HL-60 (cell line): ENCODE measurements at regions not wholly inside any gene's neighbourhood (a gene's known extent, or its start where the extent isn't known, plus 50 kb on each side); places are given as distances from the start of the nearest gene placed in this dataset.

Experiments used
- DNase-seq, 2 experiments: peaks; one replicate each; pipeline ENCODE4 v3.0.0-alpha.2; 2010 to 2020; ENCODE audit warnings: low read depth in 1 of 2, low spot score in 1 of 2
- H3K27ac ChIP-seq: fragments of 250-450 bp; sonication (Bioruptor Pico); replicated peaks from 2 replicates; pipeline ENCODE4 v1.5.1; 2020; ENCODE audit warnings: mild to moderate bottlenecking, moderate library complexity
- H3K27me3 ChIP-seq: fragments of 250-450 bp; sonication (Bioruptor Pico); 2 replicates; pipeline ENCODE4 v1.5.1; 2021; ENCODE audit warnings: mild to moderate bottlenecking, moderate library complexity; ENCODE audit not compliant: insufficient read depth, poor library complexity, severe bottlenecking
- H3K4me3 ChIP-seq: replicated peaks from 2 replicates; pipeline ENCODE4 v1.5.1; 2011; ENCODE audit warnings: mild to moderate bottlenecking, control low read depth, low read length; ENCODE audit not compliant: insufficient read depth
- CTCF ChIP-seq: IDR thresholded peaks from one replicate; pipeline ENCODE4 v1.5.1; 2011; ENCODE audit warnings: low read length, control low read depth, inconsistent platforms; ENCODE audit not compliant: insufficient read depth
- GABPA ChIP-seq: IDR thresholded peaks from 2 replicates; pipeline ENCODE4 v1.6.1; 2012; ENCODE audit warnings: low read depth
- POLR2AphosphoS5 ChIP-seq: IDR thresholded peaks from 2 replicates; pipeline ENCODE4 v1.6.1; 2012; ENCODE audit warnings: low read depth
- SPI1 ChIP-seq: IDR thresholded peaks from 2 replicates; pipeline ENCODE4 v1.6.1; 2012; ENCODE audit warnings: low read depth, mild to moderate bottlenecking, borderline replicate concordance
- TF ChIP-seq, protein P1 (sequence below): IDR thresholded peaks from 2 replicates; pipeline ENCODE4 v1.6.1; 2012; ENCODE audit warnings: low read depth; ENCODE audit not compliant: insufficient replicate concordance

DNA sequence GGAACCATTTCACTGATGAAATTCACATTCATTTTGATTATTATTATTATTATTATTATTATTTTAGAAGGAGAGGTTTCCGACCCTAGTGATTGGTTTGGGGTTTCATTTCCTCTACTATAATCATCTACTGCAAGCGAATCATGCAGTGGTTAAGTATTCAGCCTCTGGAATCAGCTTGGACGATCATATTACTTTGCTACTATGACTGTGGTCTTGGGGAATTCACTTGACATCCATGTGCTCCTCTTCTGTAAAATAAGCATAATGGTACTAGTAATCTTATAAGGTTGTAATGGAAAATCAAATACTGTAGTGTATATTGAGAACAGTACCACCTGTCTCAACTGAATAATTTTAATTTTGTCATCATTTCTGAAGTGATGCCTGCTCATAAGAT is 132.1 kb upstream of the SLC4A4 start:
- H3K27ac ChIP-seq = no peak overlapping the region

DNA sequence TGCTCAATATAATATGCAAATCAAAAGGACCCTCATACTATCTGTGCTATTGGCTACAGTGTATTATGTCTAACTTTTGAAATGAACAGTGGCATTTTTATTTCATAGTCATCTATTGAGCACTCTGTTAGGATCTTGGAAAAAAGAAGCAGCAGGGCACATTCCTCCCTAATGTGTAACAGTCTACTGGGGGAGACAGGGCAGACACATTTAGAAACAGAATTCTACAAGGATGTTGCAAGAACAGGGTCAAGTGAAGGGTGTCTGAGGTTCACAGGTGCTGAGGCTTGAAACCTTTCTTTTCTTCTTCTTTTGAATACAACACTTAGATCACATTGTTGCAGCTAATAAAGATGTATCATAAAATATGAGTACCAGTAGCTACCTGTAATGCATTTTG is 129.7 kb upstream of the SLC4A4 start:
- Histone ChIP-seq H3K27me3 (no peaks in the 10 kb centered on the region), H3K4me3 (no peak overlapping the region), H3K27ac (no peak overlapping the region)
- no peak for DNase-seq
- TF ChIP-seq POLR2AphosphoS5 (no peak), SPI1 (no peak), CTCF (no peak), GABPA (no peak)
- TF ChIP-seq, protein P1, sequence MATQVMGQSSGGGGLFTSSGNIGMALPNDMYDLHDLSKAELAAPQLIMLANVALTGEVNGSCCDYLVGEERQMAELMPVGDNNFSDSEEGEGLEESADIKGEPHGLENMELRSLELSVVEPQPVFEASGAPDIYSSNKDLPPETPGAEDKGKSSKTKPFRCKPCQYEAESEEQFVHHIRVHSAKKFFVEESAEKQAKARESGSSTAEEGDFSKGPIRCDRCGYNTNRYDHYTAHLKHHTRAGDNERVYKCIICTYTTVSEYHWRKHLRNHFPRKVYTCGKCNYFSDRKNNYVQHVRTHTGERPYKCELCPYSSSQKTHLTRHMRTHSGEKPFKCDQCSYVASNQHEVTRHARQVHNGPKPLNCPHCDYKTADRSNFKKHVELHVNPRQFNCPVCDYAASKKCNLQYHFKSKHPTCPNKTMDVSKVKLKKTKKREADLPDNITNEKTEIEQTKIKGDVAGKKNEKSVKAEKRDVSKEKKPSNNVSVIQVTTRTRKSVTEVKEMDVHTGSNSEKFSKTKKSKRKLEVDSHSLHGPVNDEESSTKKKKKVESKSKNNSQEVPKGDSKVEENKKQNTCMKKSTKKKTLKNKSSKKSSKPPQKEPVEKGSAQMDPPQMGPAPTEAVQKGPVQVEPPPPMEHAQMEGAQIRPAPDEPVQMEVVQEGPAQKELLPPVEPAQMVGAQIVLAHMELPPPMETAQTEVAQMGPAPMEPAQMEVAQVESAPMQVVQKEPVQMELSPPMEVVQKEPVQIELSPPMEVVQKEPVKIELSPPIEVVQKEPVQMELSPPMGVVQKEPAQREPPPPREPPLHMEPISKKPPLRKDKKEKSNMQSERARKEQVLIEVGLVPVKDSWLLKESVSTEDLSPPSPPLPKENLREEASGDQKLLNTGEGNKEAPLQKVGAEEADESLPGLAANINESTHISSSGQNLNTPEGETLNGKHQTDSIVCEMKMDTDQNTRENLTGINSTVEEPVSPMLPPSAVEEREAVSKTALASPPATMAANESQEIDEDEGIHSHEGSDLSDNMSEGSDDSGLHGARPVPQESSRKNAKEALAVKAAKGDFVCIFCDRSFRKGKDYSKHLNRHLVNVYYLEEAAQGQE = no peak

More for the DNA sequence above, 132.1 kb upstream of the SLC4A4 start:
- no peak overlapping the region for H3K4me3 ChIP-seq
- TF ChIP-seq POLR2AphosphoS5 = no peak
- no peaks in the 10 kb centered on the region for H3K27me3 ChIP-seq
- no peak for DNase-seq

DNA sequence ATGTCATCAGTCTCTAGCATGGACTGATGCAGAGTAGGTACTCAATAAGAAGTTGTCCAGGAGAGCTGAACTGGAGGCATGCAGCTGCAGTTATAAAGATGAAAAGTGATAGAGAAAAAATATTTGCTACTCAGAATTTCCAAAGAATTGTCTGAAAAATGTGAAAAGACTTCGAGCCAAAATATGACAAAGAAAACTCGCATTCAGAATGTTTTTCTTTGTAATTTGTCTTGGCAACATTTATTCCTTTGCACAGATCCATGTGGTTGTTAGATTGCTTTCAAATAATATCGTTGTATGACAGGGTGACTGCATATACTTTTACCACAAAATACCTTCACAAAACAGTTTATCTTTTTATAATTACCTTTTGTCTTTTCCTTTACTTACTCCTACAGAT is 128.0 kb upstream of the SLC4A4 start:
- Histone ChIP-seq H3K27ac (no peak overlapping the region), H3K27me3 (no peaks in the 10 kb centered on the region), H3K4me3 (no peak overlapping the region)
- no peak for TF ChIP-seq GABPA
- no peak for TF ChIP-seq CTCF
- TF ChIP-seq POLR2AphosphoS5 = no peak
- TF ChIP-seq, protein P1 = no peak
- TF ChIP-seq SPI1 = no peak
- DNase-seq = no peak

DNA sequence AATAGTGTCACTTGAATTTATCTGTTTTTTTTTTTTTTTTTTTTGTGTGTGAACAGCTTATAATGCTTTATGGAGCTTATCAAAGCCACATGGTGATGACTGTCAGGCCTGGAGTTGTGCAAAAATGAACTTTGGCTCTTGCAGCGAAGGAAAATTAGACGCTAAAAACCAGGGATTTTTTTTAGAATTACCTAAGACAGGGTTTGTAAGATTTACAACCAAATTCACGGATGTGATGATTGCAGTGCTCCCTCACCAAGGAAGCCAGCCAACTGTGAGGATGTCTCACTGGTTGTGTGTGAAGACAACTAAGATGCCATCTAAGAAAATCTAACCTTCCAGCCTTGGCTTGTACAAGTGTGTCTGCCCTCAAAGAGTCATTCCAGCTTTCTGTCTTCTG is 127.1 kb upstream of the SLC4A4 start:
- Histone ChIP-seq H3K27ac (no peak overlapping the region), H3K4me3 (no peak overlapping the region), H3K27me3 (no peaks in the 10 kb centered on the region)
- DNase-seq = no peak
- no peak for TF ChIP-seq POLR2AphosphoS5
- TF ChIP-seq GABPA = no peak
- TF ChIP-seq CTCF = no peak
- TF ChIP-seq SPI1 = no peak
- TF ChIP-seq, protein P1 = no peak
